Activated CD8-positive, alpha-beta T cell treated with anti-CD3 and anti-CD28 coated beads for 36 hours (primary cell): ENCODE measurements at regions not wholly inside any gene's neighbourhood (a gene's known extent, or its start where the extent isn't known, plus 50 kb on each side); places are given as distances from the start of the nearest gene placed in this dataset.
"Not testable (repeated sequence)": the region's sequence is repeated elsewhere in the genome, so short reads cannot be mapped to it uniquely, and the experiment has no call there.

Source experiments
- ATAC-seq: fragments of 200-7000 bp; cut with Tn5 transposase; one replicate; pipeline ENCODE4 v1.10.0; 2021; ENCODE audit warnings: mild to moderate bottlenecking, moderate library complexity
- CTCF ChIA-PET: fragments of 350-600 bp; sonication (Branson Sonifier 250); formaldehyde crosslinking; loops from one replicate; lab custom pipeline; 2021; ENCODE audit warnings: antibody characterized with exemption; lab: Charles Lee
- POLR2A ChIA-PET: fragments of 350-600 bp; sonication (Branson Sonifier 250); formaldehyde crosslinking; loops from one replicate; lab custom pipeline; 2021; ENCODE audit warnings: antibody characterized with exemption; lab: Charles Lee
- DNase-seq: peaks from one replicate; pipeline ENCODE4 v3.0.0-alpha.2; 2020
- H3K27ac Mint-ChIP-seq: one replicate; pipeline ENCODE4 v1.8.0; 2021; ENCODE audit warnings: mild to moderate bottlenecking, mixed read lengths
- H3K27me3 Mint-ChIP-seq: one replicate; pipeline ENCODE4 v1.8.0; 2021; ENCODE audit warnings: mixed read lengths
- H3K36me3 Mint-ChIP-seq: one replicate; pipeline ENCODE4 v1.8.0; 2021; ENCODE audit warnings: low read depth, mixed read lengths
- H3K4me1 Mint-ChIP-seq: one replicate; pipeline ENCODE4 v1.8.0; 2021; ENCODE audit warnings: low read depth, mixed read lengths
- H3K4me3 Mint-ChIP-seq: one replicate; pipeline ENCODE4 v1.8.0; 2021; ENCODE audit warnings: mild to moderate bottlenecking, moderate library complexity, mixed read lengths
- H3K9me3 Mint-ChIP-seq: one replicate; pipeline ENCODE4 v1.8.0; 2021; ENCODE audit warnings: mixed read lengths
- intact Hi-C: fragments of 100-400 bp; cut with micrococcal nuclease; formaldehyde crosslinking; loops from one replicate; pipeline ENCODE4 v1.10.0; 2022
- TF ChIP-seq, protein P1 (sequence below): fragments of 200-600 bp; IDR thresholded peaks from one replicate; pipeline ENCODE4 v1.8.0; 2022; ENCODE audit warnings: antibody characterized with exemption, mild to moderate bottlenecking

DNA sequence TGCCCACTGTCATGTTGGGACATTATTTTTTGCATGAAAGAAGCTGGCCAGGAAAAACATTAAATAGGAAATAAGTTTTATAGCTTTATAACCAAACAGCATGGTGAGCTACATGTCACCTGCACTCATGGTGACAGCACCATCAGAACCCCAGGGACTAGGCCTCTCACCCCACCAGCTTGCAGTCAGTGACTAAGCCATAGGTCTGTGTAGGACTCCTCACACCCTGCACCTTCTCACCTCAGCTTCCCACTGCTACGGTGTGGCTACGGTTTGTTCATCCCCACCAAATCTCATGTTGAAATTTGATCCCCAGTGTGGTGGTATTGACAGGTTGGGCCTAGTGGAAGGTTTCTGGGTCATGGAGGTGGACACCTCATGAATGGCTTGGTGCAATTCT, 161.3 kb upstream of the VIPR2 start:
- ATAC-seq, result no peak
- POLR2A ChIA-PET, result no interaction called here
- intact Hi-C loops, result no loop called here
- Mint-ChIP-seq H3K4me1 (no peaks in the 10 kb centered on the region), H3K27ac (no peak overlapping the region), H3K27me3 (peaks cover under 1% of the 10 kb centered on the region), H3K36me3 (no peaks in the 10 kb centered on the region), H3K4me3 (no peak overlapping the region), H3K9me3 (peaks cover 3% of the 10 kb centered on the region)
- DNase-seq, result no peak
- CTCF ChIA-PET, result no interaction called here
- TF ChIP-seq, protein P1, sequence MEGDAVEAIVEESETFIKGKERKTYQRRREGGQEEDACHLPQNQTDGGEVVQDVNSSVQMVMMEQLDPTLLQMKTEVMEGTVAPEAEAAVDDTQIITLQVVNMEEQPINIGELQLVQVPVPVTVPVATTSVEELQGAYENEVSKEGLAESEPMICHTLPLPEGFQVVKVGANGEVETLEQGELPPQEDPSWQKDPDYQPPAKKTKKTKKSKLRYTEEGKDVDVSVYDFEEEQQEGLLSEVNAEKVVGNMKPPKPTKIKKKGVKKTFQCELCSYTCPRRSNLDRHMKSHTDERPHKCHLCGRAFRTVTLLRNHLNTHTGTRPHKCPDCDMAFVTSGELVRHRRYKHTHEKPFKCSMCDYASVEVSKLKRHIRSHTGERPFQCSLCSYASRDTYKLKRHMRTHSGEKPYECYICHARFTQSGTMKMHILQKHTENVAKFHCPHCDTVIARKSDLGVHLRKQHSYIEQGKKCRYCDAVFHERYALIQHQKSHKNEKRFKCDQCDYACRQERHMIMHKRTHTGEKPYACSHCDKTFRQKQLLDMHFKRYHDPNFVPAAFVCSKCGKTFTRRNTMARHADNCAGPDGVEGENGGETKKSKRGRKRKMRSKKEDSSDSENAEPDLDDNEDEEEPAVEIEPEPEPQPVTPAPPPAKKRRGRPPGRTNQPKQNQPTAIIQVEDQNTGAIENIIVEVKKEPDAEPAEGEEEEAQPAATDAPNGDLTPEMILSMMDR, result no peak

DNA sequence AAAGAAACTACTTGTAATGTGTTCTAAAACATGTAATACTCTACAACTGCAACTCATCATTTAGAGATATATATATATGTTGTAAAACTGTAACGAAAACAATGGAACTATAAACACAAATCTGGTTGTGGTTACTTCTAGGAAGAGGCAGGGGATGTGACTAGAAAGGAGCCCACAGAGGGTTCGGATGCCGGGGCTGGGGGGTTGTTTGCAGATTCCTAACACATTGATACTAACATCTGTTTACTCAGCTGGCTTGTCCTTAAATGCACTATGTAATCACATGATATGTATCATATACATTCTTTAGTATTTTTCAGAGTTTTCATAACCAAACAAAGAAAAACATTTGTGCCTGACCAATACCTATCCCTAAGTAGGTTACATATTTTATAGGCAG, 160.5 kb upstream of the VIPR2 start:
- ATAC-seq, DNase-seq, H3K27me3 Mint-ChIP-seq, H3K27ac Mint-ChIP-seq, H3K4me1 Mint-ChIP-seq, H3K36me3 Mint-ChIP-seq, intact Hi-C loops, H3K9me3 Mint-ChIP-seq, CTCF ChIA-PET, H3K4me3 Mint-ChIP-seq, POLR2A ChIA-PET: not testable (repeated sequence)

DNA sequence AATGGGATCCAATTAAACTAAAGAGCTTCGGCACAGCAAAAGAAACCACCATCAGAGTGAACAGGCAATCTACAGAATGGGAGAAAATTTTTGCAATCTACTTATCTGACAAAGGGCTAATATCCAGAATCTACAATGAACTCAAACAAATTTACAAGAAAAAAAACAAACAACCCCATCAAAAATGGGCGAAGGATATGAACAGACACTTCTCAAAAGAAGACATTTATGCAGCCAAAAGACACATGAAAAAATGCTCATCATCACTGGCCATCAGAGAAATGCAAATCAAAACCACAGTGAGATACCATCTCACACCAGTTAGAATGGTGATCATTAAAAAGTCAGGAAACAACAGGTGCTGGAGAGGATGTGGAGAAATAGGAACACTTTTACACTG, 158.8 kb upstream of the VIPR2 start:
- H3K4me1 Mint-ChIP-seq, DNase-seq, CTCF ChIA-PET, H3K27ac Mint-ChIP-seq, ATAC-seq, H3K36me3 Mint-ChIP-seq, H3K4me3 Mint-ChIP-seq, intact Hi-C loops, H3K27me3 Mint-ChIP-seq, POLR2A ChIA-PET, H3K9me3 Mint-ChIP-seq: not testable (repeated sequence)

DNA sequence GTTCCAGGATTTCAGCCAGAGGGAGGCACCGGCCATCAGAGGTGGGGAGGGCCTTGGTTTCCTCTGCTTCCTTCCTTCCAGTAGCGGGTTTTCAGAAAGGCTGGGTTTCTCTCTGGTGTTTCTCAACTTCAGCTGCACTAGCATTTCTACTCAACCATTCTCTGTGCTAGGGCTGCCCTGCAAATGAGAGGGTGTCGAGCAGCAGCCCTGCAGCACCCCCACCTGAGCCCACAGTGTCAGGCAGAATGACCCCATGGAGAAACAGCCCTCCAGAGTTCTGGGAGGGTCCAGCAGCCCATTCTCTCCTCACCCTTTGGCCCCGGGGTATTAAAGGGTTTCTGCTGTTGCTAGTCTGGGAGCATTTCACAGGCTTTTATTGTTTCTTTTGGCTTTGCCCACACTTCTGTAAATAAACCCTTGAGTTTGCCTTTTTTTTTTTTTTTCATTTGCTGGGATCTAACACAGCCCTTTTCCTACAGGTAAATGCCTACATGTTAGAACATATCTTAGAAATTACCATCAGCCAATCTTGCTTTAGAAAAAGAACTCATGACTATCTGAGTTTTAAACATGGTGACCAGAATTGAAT, 151.5 kb upstream of the VIPR2 start:
- no peak overlapping the region for H3K4me3 Mint-ChIP-seq
- ATAC-seq (no peak), DNase-seq (no peak)
- CTCF ChIA-PET, result no interaction called here
- POLR2A ChIA-PET, result no interaction called here
- peaks cover 12% of the 10 kb centered on the region for H3K27me3 Mint-ChIP-seq
- H3K9me3 Mint-ChIP-seq, result peaks cover 3% of the 10 kb centered on the region
- no peaks in the 10 kb centered on the region for H3K4me1 Mint-ChIP-seq
- no peak overlapping the region for H3K27ac Mint-ChIP-seq
- peaks cover 1% of the 10 kb centered on the region for H3K36me3 Mint-ChIP-seq
- TF ChIP-seq, protein P1, result no peak
- intact Hi-C loops, result no loop called here

DNA sequence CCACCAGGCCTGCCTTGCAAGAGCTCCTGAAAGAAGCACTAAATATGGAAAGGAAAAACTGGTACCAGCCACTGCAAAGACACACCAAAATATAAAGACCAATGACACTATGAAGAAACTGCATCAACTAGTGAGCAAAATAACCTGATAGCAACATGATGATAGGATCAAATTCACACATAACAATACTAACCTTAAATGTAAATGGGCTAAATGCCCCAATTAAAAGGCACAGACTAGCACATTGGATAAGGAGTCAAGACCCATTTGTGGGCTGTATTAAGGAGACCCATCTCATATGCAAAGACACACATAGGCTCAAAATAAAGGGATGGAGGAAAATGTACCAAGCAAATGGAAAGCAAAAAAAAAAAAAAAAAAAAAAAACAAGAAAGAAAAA, 141.8 kb upstream of the VIPR2 start:
- H3K27me3 Mint-ChIP-seq, intact Hi-C loops, H3K4me3 Mint-ChIP-seq, ATAC-seq, H3K36me3 Mint-ChIP-seq, CTCF ChIA-PET, H3K27ac Mint-ChIP-seq, H3K4me1 Mint-ChIP-seq, DNase-seq, POLR2A ChIA-PET: not testable (repeated sequence)
- H3K9me3 Mint-ChIP-seq, result peaks cover 15% of the 10 kb centered on the region

DNA sequence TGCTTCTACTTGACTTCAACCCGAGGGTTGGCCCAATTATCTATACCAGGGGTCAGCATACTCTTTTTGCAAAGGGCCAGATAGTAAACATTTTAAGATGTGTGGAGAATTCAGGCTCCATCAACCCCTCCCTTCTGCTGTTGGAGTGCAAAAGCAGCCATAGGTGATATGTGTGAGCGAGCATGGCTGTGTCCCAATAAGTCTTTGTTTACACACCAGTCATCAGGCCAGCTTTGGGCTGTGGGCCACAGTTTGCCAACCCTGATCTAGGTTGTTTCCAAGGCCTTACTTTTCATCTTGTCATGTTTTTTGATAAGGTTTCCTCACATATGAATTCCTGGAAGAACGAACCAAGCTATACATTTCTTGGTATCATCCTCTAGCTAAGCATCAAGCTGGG, 136.9 kb upstream of the VIPR2 start:
- Mint-ChIP-seq H3K9me3 (peaks cover 9% of the 10 kb centered on the region), H3K27me3 (peaks cover 2% of the 10 kb centered on the region), H3K4me1 (no peaks in the 10 kb centered on the region), H3K4me3 (no peak overlapping the region), H3K36me3 (no peaks in the 10 kb centered on the region), H3K27ac (no peak overlapping the region)
- intact Hi-C loops, result no loop called here
- CTCF ChIA-PET, result no interaction called here
- ATAC-seq (no peak), DNase-seq (no peak)
- TF ChIP-seq, protein P1, result no peak
- POLR2A ChIA-PET, result no interaction called here

DNA sequence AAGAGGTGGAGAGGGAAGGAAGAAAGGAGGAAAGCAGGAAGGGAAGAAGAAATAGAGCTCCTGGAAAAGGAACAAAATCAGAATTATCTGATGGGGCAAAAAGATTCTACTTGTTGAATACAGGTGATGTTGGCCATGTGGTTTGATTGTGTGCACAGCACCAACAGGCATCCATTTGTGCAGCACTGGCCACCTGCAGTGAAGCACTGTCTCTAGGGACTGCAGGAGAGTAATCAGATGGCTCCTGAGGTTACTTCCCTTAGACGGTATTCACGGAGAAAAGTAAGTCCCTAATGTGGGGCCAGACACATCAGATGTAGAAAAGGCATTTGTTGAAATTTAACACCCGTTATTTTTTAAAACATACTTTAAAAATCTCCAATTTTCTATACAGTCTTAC, 135.3 kb upstream of the VIPR2 start:
- no peaks in the 10 kb centered on the region for H3K36me3 Mint-ChIP-seq
- POLR2A ChIA-PET, result no interaction called here

More for the DNA sequence above, 135.3 kb upstream of the VIPR2 start:
- CTCF ChIA-PET, result no interaction called here
- Mint-ChIP-seq H3K4me3 (no peak overlapping the region), H3K27me3 (peaks cover 4% of the 10 kb centered on the region), H3K9me3 (peaks cover 10% of the 10 kb centered on the region), H3K27ac (no peak overlapping the region), H3K4me1 (no peaks in the 10 kb centered on the region)
- ATAC-seq, result no peak
- intact Hi-C loops, result no loop called here
- no peak for DNase-seq
- TF ChIP-seq, protein P1, result no peak
